Dendritic cell treated with granulocyte-macrophage colony-stimulating factor and Interleukin-4, amounts not matched to agents 40 ng/mL and 50 ng/mL, for 4 days (primary cell): ENCODE measurements at regions not wholly inside any gene's neighbourhood (a gene's known extent, or its start where the extent isn't known, plus 50 kb on each side); places are given as distances from the start of the nearest gene placed in this dataset.
"Not testable (repeated sequence)": the region's sequence is repeated elsewhere in the genome, so short reads cannot be mapped to it uniquely, and the experiment has no call there.

Experiments
- H3K27ac Mint-ChIP-seq: one replicate; pipeline ENCODE4 v1.8.0; 2022; ENCODE audit warnings: mild to moderate bottlenecking, mixed read lengths
- H3K27me3 Mint-ChIP-seq: one replicate; pipeline ENCODE4 v1.8.0; 2022; ENCODE audit warnings: mild to moderate bottlenecking, mixed read lengths
- H3K36me3 Mint-ChIP-seq: one replicate; pipeline ENCODE4 v1.8.0; 2022; ENCODE audit warnings: low read depth, mixed read lengths
- H3K4me1 Mint-ChIP-seq: one replicate; pipeline ENCODE4 v1.8.0; 2022; ENCODE audit warnings: low read depth, mixed read lengths
- H3K4me3 Mint-ChIP-seq: one replicate; pipeline ENCODE4 v1.8.0; 2022; ENCODE audit warnings: mild to moderate bottlenecking, moderate library complexity, mixed read lengths
- H3K9me3 Mint-ChIP-seq: one replicate; pipeline ENCODE4 v1.8.0; 2022; ENCODE audit warnings: mixed read lengths
- intact Hi-C: fragments of 100-400 bp; cut with micrococcal nuclease; formaldehyde crosslinking; loops from one replicate; pipeline ENCODE4 v1.15.0; 2022

DNA sequence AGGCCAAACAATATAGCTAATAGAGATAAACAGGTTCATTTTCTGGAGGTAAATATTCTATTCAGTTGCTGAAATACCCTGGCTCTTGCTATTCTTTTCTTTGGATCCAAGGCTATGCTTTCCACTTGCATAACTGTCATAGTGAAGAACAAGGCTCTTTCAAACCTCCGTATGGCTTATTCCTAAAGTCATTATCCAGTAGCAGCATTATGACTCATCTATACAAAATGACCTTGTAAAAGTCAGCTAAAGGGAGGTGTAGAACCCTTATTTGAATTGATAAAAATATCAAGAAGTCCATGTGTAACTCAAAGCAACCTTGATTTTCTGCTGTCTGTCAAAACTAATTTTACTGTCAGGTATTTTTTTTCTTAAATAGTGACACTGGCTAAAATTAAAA lies 447.8 kb downstream of the PLK2 start:
- Mint-ChIP-seq H3K9me3 (no peaks in the 10 kb centered on the region), H3K4me3 (no peak overlapping the region), H3K27me3 (no peaks in the 10 kb centered on the region), H3K4me1 (no peaks in the 10 kb centered on the region), H3K36me3 (no peaks in the 10 kb centered on the region), H3K27ac (no peak overlapping the region)
- intact Hi-C loops = no loop called here

DNA sequence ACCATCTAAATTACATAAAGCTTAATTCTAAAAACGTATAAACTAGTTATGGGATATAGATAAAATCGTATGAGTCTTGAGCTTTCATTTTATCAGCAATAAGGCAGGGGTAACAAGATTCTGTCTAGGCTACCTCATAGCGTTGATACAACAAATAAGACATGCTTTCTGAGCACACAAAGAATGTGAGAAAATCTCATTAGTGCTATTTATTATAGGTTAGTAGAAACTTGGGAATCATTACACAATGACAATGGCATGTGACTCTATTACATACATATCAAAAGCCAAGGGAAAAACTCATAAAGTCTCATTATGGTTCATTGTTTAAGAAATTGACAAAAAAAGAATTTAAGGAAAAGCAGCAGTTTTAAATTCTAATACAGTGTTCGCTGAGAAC lies 448.6 kb downstream of the PLK2 start:
- no peaks in the 10 kb centered on the region for H3K4me1 Mint-ChIP-seq
- intact Hi-C loops = no loop called here
- H3K36me3 Mint-ChIP-seq = no peaks in the 10 kb centered on the region
- H3K9me3 Mint-ChIP-seq = no peaks in the 10 kb centered on the region
- H3K27me3 Mint-ChIP-seq = no peaks in the 10 kb centered on the region
- no peak overlapping the region for H3K27ac Mint-ChIP-seq
- no peak overlapping the region for H3K4me3 Mint-ChIP-seq

DNA sequence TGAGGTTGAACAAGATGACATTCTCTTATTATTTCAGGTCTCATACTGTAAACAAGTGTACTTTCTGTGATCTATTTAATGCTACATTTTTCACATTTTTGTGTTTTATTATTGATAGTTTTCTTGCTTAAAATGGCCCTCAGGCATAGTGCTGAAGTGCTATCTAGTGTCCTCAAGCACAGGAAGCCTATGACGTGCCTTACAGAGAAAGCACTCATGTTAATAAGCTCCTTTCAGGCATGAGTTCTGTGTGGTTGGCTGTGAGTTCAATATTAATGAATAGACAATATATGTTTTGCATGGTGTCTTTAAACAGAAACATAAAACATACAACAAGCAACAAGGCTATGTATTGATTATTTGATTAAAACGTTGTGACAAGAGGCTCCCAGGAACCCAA lies 450.1 kb downstream of the PLK2 start:
- intact Hi-C loops = no loop called here
- no peak overlapping the region for H3K27ac Mint-ChIP-seq

DNA sequence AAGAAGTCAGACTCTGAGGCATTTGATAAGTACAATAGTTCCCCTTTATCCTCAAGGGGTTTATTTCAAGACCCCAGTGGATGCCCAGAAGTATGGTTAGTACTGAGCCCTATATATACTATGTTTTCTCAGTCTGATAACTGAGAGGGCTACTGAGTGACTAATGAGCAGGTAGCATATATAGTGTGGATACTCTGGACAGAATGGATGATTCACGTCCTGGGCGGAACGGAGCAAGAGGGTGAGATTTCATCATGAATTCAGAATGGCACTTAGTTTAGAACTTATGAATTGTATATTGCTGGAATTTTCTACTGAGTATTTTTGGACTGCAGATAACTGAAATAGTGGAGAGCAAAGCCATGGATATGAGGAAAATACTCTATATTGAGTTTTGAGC lies 457.6 kb downstream of the PLK2 start:
- Mint-ChIP-seq H3K4me3 (no peak overlapping the region), H3K27ac (no peak overlapping the region), H3K4me1 (no peaks in the 10 kb centered on the region), H3K9me3 (peaks cover 9% of the 10 kb centered on the region), H3K36me3 (no peaks in the 10 kb centered on the region), H3K27me3 (no peaks in the 10 kb centered on the region)
- intact Hi-C loops = no loop called here

More for the DNA sequence above, 450.1 kb downstream of the PLK2 start:
- no peaks in the 10 kb centered on the region for H3K27me3 Mint-ChIP-seq
- H3K4me1 Mint-ChIP-seq = no peaks in the 10 kb centered on the region
- H3K9me3 Mint-ChIP-seq = no peaks in the 10 kb centered on the region
- H3K4me3 Mint-ChIP-seq = no peak overlapping the region
- H3K36me3 Mint-ChIP-seq = no peaks in the 10 kb centered on the region

DNA sequence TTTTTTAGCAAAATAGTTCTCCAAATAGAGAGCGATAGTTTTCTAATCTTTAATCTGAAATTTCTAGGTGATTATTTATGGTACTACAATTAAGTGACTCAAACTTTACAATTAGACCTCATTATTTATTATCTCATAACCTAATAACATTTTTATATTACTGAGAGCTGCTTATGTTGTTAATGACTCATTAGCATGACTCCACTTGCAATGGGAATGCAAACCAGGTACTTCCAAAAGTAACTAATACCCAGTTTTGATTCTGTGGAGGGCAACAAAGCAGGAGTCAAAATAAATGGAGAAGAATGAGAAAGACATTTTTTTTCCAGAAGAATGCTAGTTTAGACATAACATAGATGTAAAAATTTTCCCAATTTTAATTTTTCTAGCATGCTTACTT lies 466.0 kb downstream of the PLK2 start:
- peaks cover 23% of the 10 kb centered on the region for H3K9me3 Mint-ChIP-seq
- intact Hi-C loops = no loop called here
- H3K27ac Mint-ChIP-seq = no peak overlapping the region
- no peaks in the 10 kb centered on the region for H3K36me3 Mint-ChIP-seq
- no peak overlapping the region for H3K4me3 Mint-ChIP-seq
- H3K4me1 Mint-ChIP-seq = no peaks in the 10 kb centered on the region
- H3K27me3 Mint-ChIP-seq = no peaks in the 10 kb centered on the region

DNA sequence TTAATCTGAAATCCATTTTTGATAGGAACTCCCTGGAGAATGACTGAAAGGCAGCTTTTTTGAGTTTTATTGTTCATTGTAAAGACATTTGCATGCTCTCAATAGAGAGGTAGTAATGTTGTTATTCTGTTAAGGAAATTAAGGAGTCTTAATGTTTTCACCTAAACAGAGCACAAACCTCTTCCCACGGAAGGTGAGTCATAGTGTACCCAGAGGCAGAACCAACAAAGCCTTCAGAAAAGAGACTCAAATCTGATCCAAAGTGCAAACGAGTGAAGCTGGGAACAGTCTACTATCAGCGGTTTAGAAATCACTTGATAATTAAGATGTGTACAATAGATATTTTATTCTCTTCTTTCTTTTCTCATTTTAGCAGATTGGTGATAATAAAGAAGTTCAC lies 470.5 kb downstream of the PLK2 start:
- no peak overlapping the region for H3K27ac Mint-ChIP-seq
- H3K4me1 Mint-ChIP-seq = no peaks in the 10 kb centered on the region
- H3K36me3 Mint-ChIP-seq = no peaks in the 10 kb centered on the region
- no peaks in the 10 kb centered on the region for H3K27me3 Mint-ChIP-seq
- no peaks in the 10 kb centered on the region for H3K9me3 Mint-ChIP-seq
- no peak overlapping the region for H3K4me3 Mint-ChIP-seq
- intact Hi-C loops = no loop called here

DNA sequence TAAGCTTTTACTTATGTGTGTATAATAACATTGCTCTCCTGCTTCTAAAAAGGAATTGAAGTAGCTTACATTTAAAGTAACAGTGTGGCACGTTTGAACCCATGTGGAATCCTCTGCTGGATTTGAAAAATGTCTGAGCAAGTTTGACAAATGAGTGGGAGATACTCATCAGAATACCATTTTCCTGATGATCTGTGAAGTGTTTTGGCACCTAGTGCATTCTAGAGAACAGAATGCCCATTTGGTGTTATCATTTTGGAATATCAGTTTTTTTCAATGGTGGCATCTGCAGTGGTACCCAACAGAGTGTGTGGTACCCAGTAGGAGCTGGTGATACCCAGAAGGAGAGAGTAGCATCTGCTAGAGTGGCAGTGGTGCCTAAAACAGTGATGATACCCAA lies 471.1 kb downstream of the PLK2 start:
- Mint-ChIP-seq H3K4me1 (no peaks in the 10 kb centered on the region), H3K27me3 (no peaks in the 10 kb centered on the region), H3K4me3 (no peak overlapping the region), H3K27ac (no peak overlapping the region), H3K36me3 (no peaks in the 10 kb centered on the region), H3K9me3 (no peaks in the 10 kb centered on the region)
- intact Hi-C loops = no loop called here

DNA sequence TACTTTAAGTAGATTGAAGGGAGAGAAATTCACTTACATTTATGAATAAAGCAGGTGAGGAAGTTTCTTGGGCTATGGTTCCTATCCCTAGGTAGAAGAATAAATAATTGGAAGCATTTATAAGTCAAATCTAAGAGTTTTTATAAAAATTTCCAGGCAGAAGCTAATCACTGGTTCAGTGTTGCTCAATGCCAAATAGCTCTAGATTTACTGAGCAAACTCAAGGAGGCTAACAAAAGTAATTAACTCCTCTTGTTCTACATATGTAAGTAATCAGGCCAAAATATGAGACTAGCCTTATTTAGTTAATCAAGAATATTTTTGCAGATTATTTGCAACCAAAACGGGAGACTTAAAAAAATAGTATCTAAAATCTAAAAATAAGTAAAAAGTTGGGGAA lies 472.3 kb downstream of the PLK2 start:
- Mint-ChIP-seq H3K4me1 (no peaks in the 10 kb centered on the region), H3K9me3 (no peaks in the 10 kb centered on the region), H3K36me3 (no peaks in the 10 kb centered on the region), H3K4me3 (no peak overlapping the region), H3K27me3 (no peaks in the 10 kb centered on the region), H3K27ac (no peak overlapping the region)
- intact Hi-C loops = no loop called here

DNA sequence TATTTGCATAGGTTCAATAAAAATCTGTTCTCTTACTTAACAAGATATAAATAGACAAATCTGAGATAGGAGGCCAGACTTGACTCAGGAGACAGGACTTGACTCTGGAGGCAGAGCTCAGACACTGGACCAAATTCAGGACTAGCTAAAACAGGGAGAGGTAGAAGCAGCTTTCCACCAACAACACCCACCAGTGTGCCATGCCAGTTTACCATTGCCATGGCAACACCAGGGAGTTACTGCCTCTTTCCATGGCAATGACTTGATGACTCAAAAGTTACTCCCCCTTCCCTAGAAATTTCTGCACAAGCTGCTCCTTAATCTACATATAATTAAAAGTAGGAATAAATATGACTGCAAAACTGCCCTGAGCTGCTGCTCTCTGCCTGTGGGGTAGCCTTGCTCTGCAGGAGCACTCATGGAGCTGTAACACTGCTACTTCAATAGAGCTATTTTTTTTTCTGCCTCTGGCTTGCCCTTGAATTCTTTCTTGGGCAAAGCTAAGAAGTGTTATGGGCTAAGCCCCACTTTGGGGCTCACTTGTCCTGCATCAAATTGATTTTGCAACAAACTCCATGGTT lies 473.0 kb downstream of the PLK2 start:
- H3K36me3 Mint-ChIP-seq = no peaks in the 10 kb centered on the region
- no peaks in the 10 kb centered on the region for H3K27me3 Mint-ChIP-seq
- no peak overlapping the region for H3K4me3 Mint-ChIP-seq
- H3K27ac Mint-ChIP-seq = no peak overlapping the region
- no peaks in the 10 kb centered on the region for H3K4me1 Mint-ChIP-seq
- intact Hi-C loops = no loop called here
- no peaks in the 10 kb centered on the region for H3K9me3 Mint-ChIP-seq

DNA sequence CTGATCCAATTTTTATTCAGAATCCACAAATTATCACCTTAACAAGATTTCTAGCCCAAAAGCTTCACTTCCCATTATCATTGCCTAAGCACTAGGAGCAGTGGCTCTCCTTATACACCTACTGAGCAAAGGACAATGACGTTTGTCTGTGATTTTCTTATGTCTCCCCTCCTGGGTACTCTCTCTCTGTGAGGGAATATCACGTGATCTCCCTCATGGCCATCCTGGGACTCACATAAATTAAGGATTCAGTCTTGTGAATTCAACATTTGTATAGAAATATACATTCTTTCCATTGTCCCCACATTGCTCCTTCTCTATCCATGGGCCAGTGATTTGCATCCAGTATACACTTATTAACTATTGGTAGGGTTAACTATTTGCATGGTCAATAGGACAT lies 476.5 kb downstream of the PLK2 start:
- no peaks in the 10 kb centered on the region for H3K36me3 Mint-ChIP-seq
- intact Hi-C loops = no loop called here
- no peak overlapping the region for H3K4me3 Mint-ChIP-seq
- H3K9me3 Mint-ChIP-seq = no peaks in the 10 kb centered on the region
- no peaks in the 10 kb centered on the region for H3K4me1 Mint-ChIP-seq
- H3K27ac Mint-ChIP-seq = no peak overlapping the region
- no peaks in the 10 kb centered on the region for H3K27me3 Mint-ChIP-seq

DNA sequence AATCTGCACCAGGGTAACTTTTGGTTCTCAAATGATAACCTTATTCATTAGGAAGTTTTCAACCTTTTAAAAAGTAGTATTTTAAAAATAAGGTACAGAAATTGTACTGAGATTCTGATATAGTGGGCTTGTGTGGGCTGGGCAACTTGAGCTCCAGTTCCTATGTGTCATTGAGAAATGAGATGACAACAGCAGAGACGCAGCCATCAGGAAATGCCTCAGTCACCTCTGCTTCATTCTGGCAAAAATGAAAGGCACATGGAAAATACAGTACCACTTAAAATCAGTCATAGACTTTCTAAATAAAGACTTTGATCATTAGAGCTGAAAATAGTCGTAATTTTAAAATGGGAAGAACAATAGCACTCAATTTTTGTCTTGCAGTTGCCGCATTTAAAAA lies 480.2 kb downstream of the PLK2 start:
- Mint-ChIP-seq H3K36me3 (no peaks in the 10 kb centered on the region), H3K9me3 (no peaks in the 10 kb centered on the region), H3K4me1 (no peaks in the 10 kb centered on the region)

DNA sequence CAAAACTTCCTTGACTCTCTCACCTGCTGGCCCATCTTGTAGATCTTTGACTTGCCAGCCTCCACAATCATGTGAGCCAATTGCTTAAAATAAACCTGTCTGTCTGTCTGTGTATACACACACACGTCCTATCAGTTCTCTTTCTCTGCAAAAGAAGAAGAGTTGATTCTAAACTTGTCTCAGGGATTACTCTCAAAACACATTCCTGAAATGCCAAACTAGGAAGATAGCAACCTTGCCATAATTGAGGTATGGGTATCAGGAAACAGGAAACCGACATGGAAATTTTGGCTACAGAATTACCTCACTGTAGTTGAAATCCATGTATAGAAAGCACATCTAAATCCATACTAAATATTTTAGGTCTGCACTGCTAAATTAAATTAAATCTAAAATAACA lies 483.4 kb downstream of the PLK2 start:
- no peak overlapping the region for H3K4me3 Mint-ChIP-seq
- no peaks in the 10 kb centered on the region for H3K4me1 Mint-ChIP-seq
- no peaks in the 10 kb centered on the region for H3K36me3 Mint-ChIP-seq
- H3K27me3 Mint-ChIP-seq = no peaks in the 10 kb centered on the region
- peaks cover 10% of the 10 kb centered on the region for H3K9me3 Mint-ChIP-seq
- intact Hi-C loops = no loop called here
- no peak overlapping the region for H3K27ac Mint-ChIP-seq

More for the DNA sequence above, 480.2 kb downstream of the PLK2 start:
- Mint-ChIP-seq H3K27ac (no peak overlapping the region), H3K27me3 (no peaks in the 10 kb centered on the region), H3K4me3 (no peak overlapping the region)
- intact Hi-C loops = no loop called here

DNA sequence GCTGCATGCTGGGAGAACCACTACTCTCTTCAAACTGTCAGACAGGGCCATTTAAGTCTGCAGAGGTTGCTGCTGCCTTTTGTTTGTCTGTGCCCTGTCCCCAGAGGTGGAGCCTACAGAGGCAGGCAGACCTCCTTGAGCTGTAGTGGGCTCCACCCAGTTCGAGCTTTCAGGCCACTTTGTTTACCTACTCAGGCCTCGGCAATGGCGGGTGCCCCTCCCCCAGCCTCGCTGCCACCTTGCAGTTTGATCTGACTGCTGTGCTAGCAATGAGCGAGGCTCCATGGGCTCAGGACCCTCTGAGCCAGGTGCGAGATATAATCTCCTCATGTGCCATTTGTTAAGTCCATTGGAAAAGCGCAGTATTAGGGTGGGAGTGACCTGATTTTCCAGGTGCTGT lies 487.8 kb downstream of the PLK2 start:
- H3K36me3 Mint-ChIP-seq, H3K27ac Mint-ChIP-seq, intact Hi-C loops, H3K27me3 Mint-ChIP-seq, H3K4me3 Mint-ChIP-seq, H3K4me1 Mint-ChIP-seq: not testable (repeated sequence)
- peaks cover 37% of the 10 kb centered on the region for H3K9me3 Mint-ChIP-seq

DNA sequence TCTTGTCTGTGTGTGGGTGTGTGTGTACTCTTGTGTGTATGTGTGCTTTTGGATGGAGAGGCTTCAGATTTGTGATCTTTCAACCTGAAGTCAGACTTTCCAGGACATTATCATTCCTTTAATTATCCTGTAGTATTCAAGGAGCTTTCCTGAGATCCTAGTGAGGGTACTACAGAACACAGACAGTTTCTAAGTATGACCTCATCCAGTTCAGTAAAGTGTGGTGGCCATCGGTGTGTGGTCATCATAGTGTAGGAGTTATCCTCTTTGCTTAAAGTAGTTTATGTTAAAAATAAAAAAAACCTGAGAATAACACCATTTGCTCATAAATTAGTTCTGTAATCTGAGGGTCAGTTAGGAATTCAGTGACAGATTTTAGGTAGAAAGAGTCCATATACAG lies 478.0 kb upstream of the ACTBL2 start:
- no peaks in the 10 kb centered on the region for H3K4me1 Mint-ChIP-seq
- no peak overlapping the region for H3K4me3 Mint-ChIP-seq
- no peaks in the 10 kb centered on the region for H3K27me3 Mint-ChIP-seq
- intact Hi-C loops = no loop called here
- H3K36me3 Mint-ChIP-seq = no peaks in the 10 kb centered on the region
- peaks cover 19% of the 10 kb centered on the region for H3K9me3 Mint-ChIP-seq
- H3K27ac Mint-ChIP-seq = no peak overlapping the region

DNA sequence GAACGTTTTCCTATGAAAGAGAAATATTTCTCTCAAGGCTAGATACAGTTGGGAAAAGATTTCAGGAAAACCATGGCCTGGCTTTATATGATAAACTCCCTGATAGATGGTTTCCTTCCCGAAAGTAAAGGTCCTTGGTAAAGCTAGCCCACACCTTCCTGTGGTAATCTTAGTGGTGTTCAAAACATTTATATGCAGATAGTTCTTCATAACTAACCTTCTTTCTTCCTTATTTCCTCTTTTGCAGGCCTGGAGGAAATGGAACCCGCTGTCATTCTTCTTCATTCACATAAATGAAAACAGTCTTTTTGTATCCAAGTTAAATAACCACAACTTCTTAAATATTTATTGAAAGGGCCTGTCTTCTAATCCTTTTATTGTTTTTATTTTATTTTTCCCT lies 474.0 kb upstream of the ACTBL2 start:
- Mint-ChIP-seq H3K4me3 (no peak overlapping the region), H3K36me3 (no peaks in the 10 kb centered on the region), H3K4me1 (no peaks in the 10 kb centered on the region), H3K9me3 (no peaks in the 10 kb centered on the region), H3K27me3 (no peaks in the 10 kb centered on the region), H3K27ac (no peak overlapping the region)
- intact Hi-C loops = no loop called here
